ENCODE measurements at regions not wholly inside any gene's neighbourhood (a gene's known extent, or its start where the extent isn't known, plus 50 kb on each side); places are given as distances from the start of the nearest gene placed in this dataset.
A peak's percentile ranks its signal among the peaks of the same experiment; 100 is the strongest.

DNA sequence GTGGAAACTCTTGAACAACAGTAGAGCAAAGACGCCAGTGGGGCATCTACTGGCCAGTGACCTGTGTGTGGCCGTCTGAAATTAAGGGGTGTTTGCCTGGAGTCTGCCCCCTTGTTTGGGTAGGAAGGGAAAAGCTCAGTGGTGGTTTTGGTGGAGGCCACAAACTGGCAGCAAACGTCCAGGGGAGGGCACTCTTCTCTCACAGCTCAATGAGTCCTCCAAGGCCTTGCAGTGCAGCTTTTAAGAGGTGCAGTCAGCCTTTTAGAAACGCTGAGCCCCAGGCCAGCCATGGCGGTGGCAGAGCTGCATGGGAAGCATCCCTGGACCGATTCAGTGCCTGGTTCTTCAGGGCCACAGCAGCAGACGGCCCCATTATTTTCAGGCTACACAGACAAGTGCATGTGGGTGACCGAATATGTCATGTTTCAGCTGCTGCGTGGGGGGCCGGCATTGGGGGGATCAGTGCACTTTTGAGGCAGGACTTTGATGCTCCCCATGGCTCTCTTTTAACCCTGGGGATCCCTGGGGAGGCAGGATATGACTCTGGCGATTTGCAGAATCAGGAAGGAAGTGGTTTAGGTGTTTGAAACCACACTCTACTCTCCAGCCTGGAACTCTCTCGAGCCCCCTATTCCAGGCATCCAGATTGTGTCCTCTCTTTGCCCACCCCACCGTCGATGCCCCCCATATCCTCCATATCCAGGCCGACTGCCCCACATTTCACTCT, 414.0 kb downstream of the PRDM2 start (continued):
- TF ChIP-seq SNAPC4 (CRISPR knock-in tag; IDR thresholded peaks at IDR 0.05) (no peak), ZBTB37 (CRISPR knock-in tag; IDR thresholded peaks at IDR 0.05) (no peak), ZFX (CRISPR knock-in tag; IDR thresholded peaks at IDR 0.05; ENCODE audit: low read depth) (peak; percentile 31; the same call in 1 of the 2 replicates), ZNF670 (CRISPR knock-in tag; IDR thresholded peaks at IDR 0.05; ENCODE audit: borderline replicate concordance) (no peak), KLF15 (CRISPR knock-in tag; IDR thresholded peaks at IDR 0.05; ENCODE audit: borderline replicate concordance) (no peak), IRX3 (CRISPR knock-in tag; IDR thresholded peaks at IDR 0.05; ENCODE audit: borderline replicate concordance, low read depth) (no peak), YY1 (IDR thresholded peaks at IDR 0.05; ENCODE audit: insufficient read depth, insufficient replicate concordance, low read depth, low read length) (no peak), ZKSCAN8 (CRISPR knock-in tag; IDR thresholded peaks at IDR 0.05; ENCODE audit: borderline replicate concordance) (no peak), ARID5B (CRISPR knock-in tag; IDR thresholded peaks at IDR 0.05) (no peak), ZNF234 (CRISPR knock-in tag; conservative IDR thresholded peaks at IDR 0.05) (no peak), ZFP41 (CRISPR knock-in tag; IDR thresholded peaks at IDR 0.05; ENCODE audit: borderline replicate concordance) (no peak), MAFF (IDR thresholded peaks at IDR 0.05; ENCODE audit: low read depth, low read length) (no peak)
- TF ChIP-seq, protein P1, sequence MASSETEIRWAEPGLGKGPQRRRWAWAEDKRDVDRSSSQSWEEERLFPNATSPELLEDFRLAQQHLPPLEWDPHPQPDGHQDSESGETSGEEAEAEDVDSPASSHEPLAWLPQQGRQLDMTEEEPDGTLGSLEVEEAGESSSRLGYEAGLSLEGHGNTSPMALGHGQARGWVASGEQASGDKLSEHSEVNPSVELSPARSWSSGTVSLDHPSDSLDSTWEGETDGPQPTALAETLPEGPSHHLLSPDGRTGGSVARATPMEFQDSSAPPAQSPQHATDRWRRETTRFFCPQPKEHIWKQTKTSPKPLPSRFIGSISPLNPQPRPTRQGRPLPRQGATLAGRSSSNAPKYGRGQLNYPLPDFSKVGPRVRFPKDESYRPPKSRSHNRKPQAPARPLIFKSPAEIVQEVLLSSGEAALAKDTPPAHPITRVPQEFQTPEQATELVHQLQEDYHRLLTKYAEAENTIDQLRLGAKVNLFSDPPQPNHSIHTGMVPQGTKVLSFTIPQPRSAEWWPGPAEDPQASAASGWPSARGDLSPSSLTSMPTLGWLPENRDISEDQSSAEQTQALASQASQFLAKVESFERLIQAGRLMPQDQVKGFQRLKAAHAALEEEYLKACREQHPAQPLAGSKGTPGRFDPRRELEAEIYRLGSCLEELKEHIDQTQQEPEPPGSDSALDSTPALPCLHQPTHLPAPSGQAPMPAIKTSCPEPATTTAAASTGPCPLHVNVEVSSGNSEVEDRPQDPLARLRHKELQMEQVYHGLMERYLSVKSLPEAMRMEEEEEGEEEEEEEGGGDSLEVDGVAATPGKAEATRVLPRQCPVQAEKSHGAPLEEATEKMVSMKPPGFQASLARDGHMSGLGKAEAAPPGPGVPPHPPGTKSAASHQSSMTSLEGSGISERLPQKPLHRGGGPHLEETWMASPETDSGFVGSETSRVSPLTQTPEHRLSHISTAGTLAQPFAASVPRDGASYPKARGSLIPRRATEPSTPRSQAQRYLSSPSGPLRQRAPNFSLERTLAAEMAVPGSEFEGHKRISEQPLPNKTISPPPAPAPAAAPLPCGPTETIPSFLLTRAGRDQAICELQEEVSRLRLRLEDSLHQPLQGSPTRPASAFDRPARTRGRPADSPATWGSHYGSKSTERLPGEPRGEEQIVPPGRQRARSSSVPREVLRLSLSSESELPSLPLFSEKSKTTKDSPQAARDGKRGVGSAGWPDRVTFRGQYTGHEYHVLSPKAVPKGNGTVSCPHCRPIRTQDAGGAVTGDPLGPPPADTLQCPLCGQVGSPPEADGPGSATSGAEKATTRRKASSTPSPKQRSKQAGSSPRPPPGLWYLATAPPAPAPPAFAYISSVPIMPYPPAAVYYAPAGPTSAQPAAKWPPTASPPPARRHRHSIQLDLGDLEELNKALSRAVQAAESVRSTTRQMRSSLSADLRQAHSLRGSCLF (CRISPR knock-in tag; IDR thresholded peaks at IDR 0.05; ENCODE audit: borderline replicate concordance): no peak
